ENCODE measurements at regions not wholly inside any gene's neighbourhood (a gene's known extent, or its start where the extent isn't known, plus 50 kb on each side); places are given as distances from the start of the nearest gene placed in this dataset.

- DNase-seq: no peak
- H3K4me3 ChIP-seq: no peak overlapping the region
- no peak overlapping the region for H3K27ac ChIP-seq
- H3K36me3 ChIP-seq (ENCODE audit: low read depth, missing control alignments): no peaks in the 10 kb centered on the region
- H3K27me3 ChIP-seq: no peaks in the 10 kb centered on the region
- H3K4me1 ChIP-seq: no peaks in the 10 kb centered on the region
- no peaks in the 10 kb centered on the region for H3K9me3 ChIP-seq
- intact Hi-C loops (cut with DNase I; ENCODE audit: low total_unique reads): no loop called here
- 91 to 100% methylated on average over 2 of the region's 2 CpGs for WGBS, 2 donors
- no peak for TF ChIP-seq POLR2A (IDR thresholded peaks at IDR 0.05)
- no peak for TF ChIP-seq CTCF (IDR thresholded peaks at IDR 0.05)
These were observed 50.0 kb upstream of the ACYP2 start for GRCh38 chr2:54065411-54065810.

- TF ChIP-seq POLR2A (IDR thresholded peaks at IDR 0.05) (no peak), CTCF (IDR thresholded peaks at IDR 0.05) (no peak)
- Histone ChIP-seq H3K4me3 (no peak overlapping the region), H3K27me3 (no peaks in the 10 kb centered on the region), H3K9me3 (no peaks in the 10 kb centered on the region), H3K4me1 (no peaks in the 10 kb centered on the region), H3K27ac (no peak overlapping the region), H3K36me3 (ENCODE audit: low read depth, missing control alignments) (no peaks in the 10 kb centered on the region)
- WGBS, 2 donors: 82 to 93% methylated on average over 3 of the region's 3 CpGs
- no peak for DNase-seq
- intact Hi-C loops (cut with DNase I; ENCODE audit: low total_unique reads): no loop called here
These were observed 51.4 kb upstream of the ACYP2 start for GRCh38 chr2:54063967-54064535.

- Histone ChIP-seq H3K27me3 (no peaks in the 10 kb centered on the region), H3K9me3 (no peaks in the 10 kb centered on the region), H3K27ac (no peak overlapping the region), H3K4me1 (no peaks in the 10 kb centered on the region), H3K4me3 (no peak overlapping the region), H3K36me3 (ENCODE audit: low read depth, missing control alignments) (no peaks in the 10 kb centered on the region)
- intact Hi-C loops (cut with DNase I; ENCODE audit: low total_unique reads): no loop called here
- DNase-seq: no peak
- 32 to 40% methylated on average over 1 of the region's 1 CpG for WGBS, 2 donors
- TF ChIP-seq POLR2A (IDR thresholded peaks at IDR 0.05) (no peak), CTCF (IDR thresholded peaks at IDR 0.05) (no peak)
These were observed 53.0 kb upstream of the ACYP2 start for GRCh38 chr2:54062401-54062800.

GRCh38 chr2:54061272-54061671, 54.1 kb upstream of the ACYP2 start:
- Histone ChIP-seq H3K4me3 (no peak overlapping the region), H3K4me1 (no peaks in the 10 kb centered on the region), H3K27me3 (no peaks in the 10 kb centered on the region), H3K36me3 (ENCODE audit: low read depth, missing control alignments) (no peaks in the 10 kb centered on the region), H3K9me3 (no peaks in the 10 kb centered on the region), H3K27ac (no peak overlapping the region)
- intact Hi-C loops (cut with DNase I; ENCODE audit: low total_unique reads): no loop called here
- no peak for TF ChIP-seq CTCF (IDR thresholded peaks at IDR 0.05)
- TF ChIP-seq POLR2A (IDR thresholded peaks at IDR 0.05): no peak
- 90 to 96% methylated on average over 1 of the region's 1 CpG for WGBS, 2 donors
- DNase-seq: no peak

GRCh38 chr2:54059986-54060385, 55.4 kb upstream of the ACYP2 start:
- no peaks in the 10 kb centered on the region for H3K4me1 ChIP-seq
- H3K9me3 ChIP-seq: no peaks in the 10 kb centered on the region
- no peaks in the 10 kb centered on the region for H3K27me3 ChIP-seq
- no peak overlapping the region for H3K4me3 ChIP-seq
- intact Hi-C loops (cut with DNase I; ENCODE audit: low total_unique reads): no loop called here
- H3K27ac ChIP-seq: no peak overlapping the region
- WGBS, 2 donors: 53 to 56% methylated on average over 1 of the region's 1 CpG
- DNase-seq: no peak
- no peaks in the 10 kb centered on the region for H3K36me3 ChIP-seq (ENCODE audit: low read depth, missing control alignments)
- TF ChIP-seq CTCF (IDR thresholded peaks at IDR 0.05) (no peak), POLR2A (IDR thresholded peaks at IDR 0.05) (no peak)
